MCF 10A (cell line): ENCODE measurements at regions not wholly inside any gene's neighbourhood (a gene's known extent, or its start where the extent isn't known, plus 50 kb on each side); places are given as distances from the start of the nearest gene placed in this dataset.

Experiments used
- BruUV-seq: library from RNA; stranded (reverse); fragments of 400-500 nt; replicated peaks from 2 replicates; lab custom pipeline; 2021; lab: Mats Ljungman, UMichigan
- CTCF ChIA-PET: fragments of 300-600 bp; sonication (Branson Sonifier 250); formaldehyde crosslinking; extraction: SDS; loops from one replicate; lab custom pipeline; 2021; ENCODE audit warnings: antibody characterized with exemption, inconsistent platforms; lab: Yijun Ruan, JAX
- POLR2A ChIA-PET: fragments of 300-600, 350-650 bp; sonication (Branson Sonifier 250); formaldehyde crosslinking; extraction: SDS; loops from one replicate; lab custom pipeline; 2020; ENCODE audit warnings: antibody characterized with exemption, inconsistent platforms; lab: Yijun Ruan, JAX
- DNase-seq: peaks from one replicate; pipeline ENCODE4 v3.0.0-alpha.2; 2018; ENCODE audit not compliant: unreplicated experiment
- H3K27ac Mint-ChIP-seq: one replicate; pipeline ENCODE4 v1.8.0; 2022; ENCODE audit warnings: mild to moderate bottlenecking, low read depth, mixed read lengths; ENCODE audit not compliant: unreplicated experiment
- H3K27me3 Mint-ChIP-seq: one replicate; pipeline ENCODE4 v1.8.0; 2022; ENCODE audit warnings: mixed read lengths; ENCODE audit not compliant: insufficient read depth, unreplicated experiment
- H3K36me3 Mint-ChIP-seq: one replicate; pipeline ENCODE4 v1.8.0; 2022; ENCODE audit warnings: mild to moderate bottlenecking, moderate library complexity, mixed read lengths; ENCODE audit not compliant: insufficient read depth, unreplicated experiment
- H3K4me1 Mint-ChIP-seq: one replicate; pipeline ENCODE4 v1.8.0; 2022; ENCODE audit warnings: mixed read lengths; ENCODE audit not compliant: insufficient read depth, unreplicated experiment
- H3K4me3 Mint-ChIP-seq: one replicate; pipeline ENCODE4 v1.8.0; 2022; ENCODE audit warnings: mild to moderate bottlenecking, moderate library complexity, mixed read lengths; ENCODE audit not compliant: unreplicated experiment
- H3K9me3 Mint-ChIP-seq: one replicate; pipeline ENCODE4 v1.8.0; 2022; ENCODE audit warnings: mixed read lengths; ENCODE audit not compliant: unreplicated experiment
- CTCF ChIP-seq: fragments of 200-600 bp; IDR thresholded peaks from one replicate; pipeline ENCODE4 v1.8.0; 2022; ENCODE audit warnings: antibody characterized with exemption, mild to moderate bottlenecking; ENCODE audit not compliant: unreplicated experiment
- intact Hi-C: fragments of 100-400 bp; cut with micrococcal nuclease; formaldehyde crosslinking; loops from 2 replicates; pipeline ENCODE4 v1.14.1; 2022

- no TSS peak for BruUV-seq
- intact Hi-C loops: no loop called here
- TF ChIP-seq CTCF: no peak
- Mint-ChIP-seq H3K27me3 (peaks cover 10% of the 10 kb centered on the region), H3K9me3 (no peaks in the 10 kb centered on the region), H3K36me3 (no peaks in the 10 kb centered on the region), H3K4me3 (no peak overlapping the region), H3K27ac (no peak overlapping the region), H3K4me1 (no peaks in the 10 kb centered on the region)
- CTCF ChIA-PET: no interaction called here
- POLR2A ChIA-PET: no interaction called here
- no peak for DNase-seq
These were observed 134.5 kb downstream of the BAMBI start for GRCh38 chr10:28811639-28812349.

- Mint-ChIP-seq H3K4me1 (no peaks in the 10 kb centered on the region), H3K27ac (no peak overlapping the region), H3K9me3 (no peaks in the 10 kb centered on the region), H3K27me3 (peaks cover 10% of the 10 kb centered on the region), H3K4me3 (no peak overlapping the region), H3K36me3 (no peaks in the 10 kb centered on the region)
- ChIA-PET CTCF (no interaction called here), POLR2A (no interaction called here)
- DNase-seq: no peak
- BruUV-seq: no TSS peak
- TF ChIP-seq CTCF: no peak
- intact Hi-C loops: no loop called here
These were observed 135.4 kb downstream of the BAMBI start for GRCh38 chr10:28812384-28813372.

GRCh38 chr10:28815681-28816080 is 138.4 kb downstream of the BAMBI start:
- no peak overlapping the region for H3K4me3 Mint-ChIP-seq
- no peaks in the 10 kb centered on the region for H3K36me3 Mint-ChIP-seq
- BruUV-seq: no TSS peak
- H3K4me1 Mint-ChIP-seq: no peaks in the 10 kb centered on the region
- intact Hi-C loops: no loop called here
- DNase-seq: no peak
- H3K27ac Mint-ChIP-seq: no peak overlapping the region
- POLR2A ChIA-PET: no interaction called here
- H3K9me3 Mint-ChIP-seq: no peaks in the 10 kb centered on the region
- TF ChIP-seq CTCF: no peak
- H3K27me3 Mint-ChIP-seq: no peaks in the 10 kb centered on the region
- CTCF ChIA-PET: interaction anchor here (0.6 kb wide), 1 partner anchor 141 kb away, joined by 3 read pairs; no protein-coding TSS in a partner anchor
